GM21825 (cell line): ENCODE measurements at regions not wholly inside any gene's neighbourhood (a gene's known extent, or its start where the extent isn't known, plus 50 kb on each side); places are given as distances from the start of the nearest gene placed in this dataset.
"Not testable (repeated sequence)": the region's sequence is repeated elsewhere in the genome, so short reads cannot be mapped to it uniquely, and the experiment has no call there.

ENCODE experiments used
- ATAC-seq: cut with Tn5 transposase; IDR thresholded peaks from one replicate; pipeline ENCODE4 v1.9.1; 2021; ENCODE audit warnings: mild to moderate bottlenecking, moderate library complexity; ENCODE audit not compliant: unreplicated experiment

GRCh38 chr2:220782609-220783113 lies 789.4 kb downstream of the EPHA4 start:
- ATAC-seq = no peak

GRCh38 chr2:220783671-220784070 lies 788.4 kb downstream of the EPHA4 start:
- no peak for ATAC-seq

- no peak for ATAC-seq
These were observed 786.9 kb downstream of the EPHA4 start for GRCh38 chr2:220785178-220785577.

GRCh38 chr2:220786216-220786615 lies 785.9 kb downstream of the EPHA4 start:
- ATAC-seq = no peak

- no peak for ATAC-seq
These were observed 784.9 kb downstream of the EPHA4 start for GRCh38 chr2:220787251-220787650.

GRCh38 chr2:220789961-220790360 lies 782.1 kb downstream of the EPHA4 start:
- no peak for ATAC-seq

- ATAC-seq = no peak
These were observed 776.4 kb downstream of the EPHA4 start for GRCh38 chr2:220795705-220796104.

GRCh38 chr2:220811115-220811514 lies 761.0 kb downstream of the EPHA4 start:
- no peak for ATAC-seq

GRCh38 chr2:220811952-220812570 lies 760.0 kb downstream of the EPHA4 start:
- ATAC-seq = no peak

- ATAC-seq = no peak
These were observed 757.7 kb downstream of the EPHA4 start for GRCh38 chr2:220814441-220814840.

- ATAC-seq = no peak
These were observed 756.4 kb downstream of the EPHA4 start for GRCh38 chr2:220815698-220816097.

- no peak for ATAC-seq
These were observed 750.4 kb downstream of the EPHA4 start for GRCh38 chr2:220821683-220822082.

GRCh38 chr2:220823590-220823989 lies 748.5 kb downstream of the EPHA4 start:
- not testable (repeated sequence) for ATAC-seq

- no peak for ATAC-seq
These were observed 738.7 kb downstream of the EPHA4 start for GRCh38 chr2:220833446-220833845.

- ATAC-seq = no peak
These were observed 736.5 kb downstream of the EPHA4 start for GRCh38 chr2:220835583-220835982.

GRCh38 chr2:220837226-220837625 lies 734.9 kb downstream of the EPHA4 start:
- ATAC-seq = no peak

GRCh38 chr2:220842901-220843665 lies 729.0 kb downstream of the EPHA4 start:
- ATAC-seq = no peak

- no peak for ATAC-seq
These were observed 726.3 kb downstream of the EPHA4 start for GRCh38 chr2:220845766-220846273.

- no peak for ATAC-seq
These were observed 725.1 kb downstream of the EPHA4 start for GRCh38 chr2:220847006-220847405.

- ATAC-seq = no peak
These were observed 724.5 kb downstream of the EPHA4 start for GRCh38 chr2:220847589-220847988.

GRCh38 chr2:220849433-220849832 lies 722.7 kb downstream of the EPHA4 start:
- no peak for ATAC-seq

- no peak for ATAC-seq
These were observed 722.0 kb downstream of the EPHA4 start for GRCh38 chr2:220850116-220850515.
